ENCODE measurements at regions not wholly inside any gene's neighbourhood (a gene's known extent, or its start where the extent isn't known, plus 50 kb on each side); places are given as distances from the start of the nearest gene placed in this dataset.

DNA sequence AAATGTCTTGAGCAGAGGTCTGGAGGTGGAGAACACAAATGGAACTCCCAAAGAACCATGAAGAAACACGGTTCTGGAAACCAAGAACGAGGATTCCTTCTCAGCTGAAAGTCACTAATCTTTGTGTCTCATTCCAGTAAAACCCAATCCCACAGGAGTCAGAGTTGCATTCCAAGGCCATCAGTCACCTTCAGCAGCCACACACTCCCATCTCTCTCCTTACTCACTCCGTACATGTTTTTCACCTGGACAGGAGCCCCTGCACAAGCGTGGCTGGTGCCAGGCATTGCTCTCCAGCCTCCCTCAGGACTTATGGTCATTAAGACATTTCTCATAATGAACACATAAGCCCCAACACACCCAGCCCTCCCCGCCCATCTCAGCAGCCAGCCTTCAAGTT lies 175.4 kb upstream of the SIX2 start:
- TF ChIP-seq CTCF (IDR thresholded peaks at IDR 0.05) (no peak), POLR2A (IDR thresholded peaks at IDR 0.05) (no peak), EP300 (IDR thresholded peaks at IDR 0.05) (no peak), POLR2AphosphoS5 (IDR thresholded peaks at IDR 0.05) (no peak)
- Histone ChIP-seq H3K4me1 (no peaks in the 10 kb centered on the region), H3K27me3 (peaks cover 36% of the 10 kb centered on the region), H3K27ac (no peak overlapping the region), H3K9me3 (no peaks in the 10 kb centered on the region), H3K36me3 (no peaks in the 10 kb centered on the region), H3K4me3 (no peak overlapping the region)
- no peak for ATAC-seq
- 70 to 75% methylated on average over 4 of the region's 5 CpGs for WGBS, 2 donors (ENCODE audit: low coverage in 1 of 2)

DNA sequence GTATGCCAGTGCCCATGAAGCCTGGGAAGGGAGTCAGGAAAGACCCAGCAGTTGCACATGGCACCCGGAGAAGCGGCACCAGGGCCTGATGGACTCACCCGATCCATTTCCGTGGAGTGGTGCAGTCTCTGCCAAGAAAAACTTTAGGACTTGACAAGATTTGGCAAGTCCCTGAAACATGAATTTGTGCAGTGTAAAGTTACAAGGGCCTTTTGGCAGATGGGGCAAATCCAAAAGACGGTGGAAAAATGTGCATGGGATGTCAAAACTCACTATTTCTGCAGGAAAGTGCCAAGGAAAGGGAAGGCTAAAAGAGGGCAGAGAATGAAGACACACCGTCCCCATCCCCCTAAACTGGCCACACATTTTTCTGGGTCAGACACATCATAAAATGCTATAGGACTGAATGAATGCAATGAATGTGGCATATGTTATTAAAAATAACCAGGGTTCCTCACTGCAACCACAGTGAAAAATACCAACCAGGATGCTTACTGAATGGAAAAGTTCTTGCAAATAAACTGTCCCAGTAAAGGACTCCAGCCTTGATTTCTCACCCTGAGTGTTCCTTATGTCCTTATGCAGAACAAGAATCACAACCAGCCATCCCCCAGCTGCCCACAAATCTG lies 173.5 kb upstream of the SIX2 start:
- H3K4me1 ChIP-seq, result no peaks in the 10 kb centered on the region
- ATAC-seq, result no peak
- no peak overlapping the region for H3K27ac ChIP-seq
- no peak for TF ChIP-seq EP300 (IDR thresholded peaks at IDR 0.05)
- no peak for TF ChIP-seq POLR2AphosphoS5 (IDR thresholded peaks at IDR 0.05)
- TF ChIP-seq CTCF (IDR thresholded peaks at IDR 0.05), result no peak
- no peak for TF ChIP-seq POLR2A (IDR thresholded peaks at IDR 0.05)
- H3K9me3 ChIP-seq, result no peaks in the 10 kb centered on the region
- no peak overlapping the region for H3K4me3 ChIP-seq
- H3K27me3 ChIP-seq, result peaks cover 39% of the 10 kb centered on the region
- H3K36me3 ChIP-seq, result no peaks in the 10 kb centered on the region
- 45 to 50% methylated on average over 2 to 6 of the region's 6 CpGs for WGBS, 2 donors (ENCODE audit: low coverage in 1 of 2)

- no peaks in the 10 kb centered on the region for H3K4me1 ChIP-seq
- H3K9me3 ChIP-seq, result no peaks in the 10 kb centered on the region
- no peak overlapping the region for H3K4me3 ChIP-seq
- no peaks in the 10 kb centered on the region for H3K36me3 ChIP-seq
- ATAC-seq, result no peak
- no peak overlapping the region for H3K27ac ChIP-seq
- peaks cover 43% of the 10 kb centered on the region for H3K27me3 ChIP-seq
- TF ChIP-seq EP300 (IDR thresholded peaks at IDR 0.05), result no peak
- TF ChIP-seq POLR2AphosphoS5 (IDR thresholded peaks at IDR 0.05), result no peak
- TF ChIP-seq POLR2A (IDR thresholded peaks at IDR 0.05), result no peak
- no peak for TF ChIP-seq CTCF (IDR thresholded peaks at IDR 0.05)
Observed at GRCh38 chr2:45180779-45181178, 171.5 kb upstream of the SIX2 start.

DNA sequence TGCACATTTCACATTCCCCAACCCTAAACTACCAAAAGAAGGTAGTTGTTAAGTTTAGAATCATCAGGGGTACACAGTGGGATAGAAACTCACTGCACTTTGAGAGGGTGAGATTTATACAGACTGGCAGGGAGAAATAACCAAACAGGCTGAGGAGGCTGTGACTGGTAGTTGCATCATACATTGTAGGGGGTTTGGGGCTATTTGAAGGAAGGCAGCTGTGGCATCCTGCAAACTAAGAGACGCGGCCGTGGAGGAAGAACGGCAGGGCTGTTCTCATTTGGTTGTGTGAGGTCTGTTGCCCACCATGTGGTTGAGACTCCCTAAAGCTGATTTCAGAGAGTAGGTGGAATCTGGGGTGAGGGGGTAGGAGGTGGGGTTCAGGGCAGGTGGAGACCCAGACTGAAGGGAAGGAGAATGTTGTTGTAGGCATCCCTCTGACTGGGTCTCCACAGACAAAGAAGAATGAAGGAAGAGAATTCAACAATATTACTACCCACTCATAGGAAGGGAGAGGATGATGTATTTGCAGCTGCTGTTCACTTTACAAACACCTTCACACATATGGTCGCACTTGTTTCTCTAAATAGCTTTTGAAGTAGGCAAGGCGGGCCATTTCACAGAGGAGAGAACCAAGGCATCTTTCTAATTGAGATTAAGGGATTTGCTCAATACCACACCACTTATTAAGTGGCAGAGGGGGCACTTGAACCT lies 170.9 kb upstream of the SIX2 start:
- Histone ChIP-seq H3K36me3 (no peaks in the 10 kb centered on the region), H3K4me1 (no peaks in the 10 kb centered on the region), H3K27ac (no peak overlapping the region), H3K27me3 (peaks cover 43% of the 10 kb centered on the region), H3K4me3 (no peak overlapping the region), H3K9me3 (no peaks in the 10 kb centered on the region)
- TF ChIP-seq CTCF (IDR thresholded peaks at IDR 0.05), result no peak
- no peak for TF ChIP-seq POLR2AphosphoS5 (IDR thresholded peaks at IDR 0.05)
- no peak for TF ChIP-seq EP300 (IDR thresholded peaks at IDR 0.05)
- TF ChIP-seq POLR2A (IDR thresholded peaks at IDR 0.05), result no peak
- 16 to 51% methylated on average over 5 to 6 of the region's 6 CpGs for WGBS, 2 donors (ENCODE audit: low coverage in 1 of 2)
- no peak for ATAC-seq

DNA sequence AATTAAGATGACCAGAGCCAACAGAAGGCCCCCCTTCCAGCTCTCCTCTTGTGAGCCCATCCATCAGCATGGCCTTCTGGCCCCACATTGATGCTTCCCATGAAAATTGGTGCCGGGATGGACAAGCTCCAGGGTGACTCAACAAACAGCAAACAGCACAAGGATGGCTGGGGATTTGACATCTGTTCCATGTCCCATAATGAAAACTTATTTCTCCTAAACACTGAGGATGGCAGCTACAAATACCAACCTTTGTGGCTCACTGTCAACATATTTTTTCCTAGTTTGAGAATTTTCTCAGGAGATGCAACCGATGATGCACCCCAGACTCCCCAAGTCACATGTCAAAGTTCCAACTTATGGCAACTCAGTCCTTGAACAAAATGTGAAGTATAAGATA lies 169.6 kb upstream of the SIX2 start:
- no peaks in the 10 kb centered on the region for H3K36me3 ChIP-seq
- ATAC-seq, result no peak
- no peaks in the 10 kb centered on the region for H3K4me1 ChIP-seq
- no peak overlapping the region for H3K27ac ChIP-seq
- no peak for TF ChIP-seq EP300 (IDR thresholded peaks at IDR 0.05)
- no peak for TF ChIP-seq POLR2AphosphoS5 (IDR thresholded peaks at IDR 0.05)
- no peak for TF ChIP-seq POLR2A (IDR thresholded peaks at IDR 0.05)
- TF ChIP-seq CTCF (IDR thresholded peaks at IDR 0.05), result no peak
- H3K27me3 ChIP-seq, result peaks cover 39% of the 10 kb centered on the region
- H3K9me3 ChIP-seq, result no peaks in the 10 kb centered on the region
- H3K4me3 ChIP-seq, result no peak overlapping the region
- 66 to 87% methylated on average over 2 of the region's 2 CpGs for WGBS, 2 donors (ENCODE audit: low coverage in 1 of 2)
